HL-60 (cell line): ENCODE measurements at regions not wholly inside any gene's neighbourhood (a gene's known extent, or its start where the extent isn't known, plus 50 kb on each side); places are given as distances from the start of the nearest gene placed in this dataset.

ENCODE experiments used
- GABPA ChIP-seq: IDR thresholded peaks from 2 replicates; pipeline ENCODE4 v1.6.1; 2012; ENCODE audit warnings: low read depth
- POLR2AphosphoS5 ChIP-seq: IDR thresholded peaks from 2 replicates; pipeline ENCODE4 v1.6.1; 2012; ENCODE audit warnings: low read depth
- TF ChIP-seq, protein P1 (sequence below): IDR thresholded peaks from 2 replicates; pipeline ENCODE4 v1.6.1; 2012; ENCODE audit warnings: low read depth; ENCODE audit not compliant: insufficient replicate concordance
- TF ChIP-seq, protein P2 (sequence below): IDR thresholded peaks from one replicate; pipeline ENCODE4 v1.5.1; 2011; ENCODE audit warnings: low read length, control low read depth, inconsistent platforms; ENCODE audit not compliant: insufficient read depth

DNA sequence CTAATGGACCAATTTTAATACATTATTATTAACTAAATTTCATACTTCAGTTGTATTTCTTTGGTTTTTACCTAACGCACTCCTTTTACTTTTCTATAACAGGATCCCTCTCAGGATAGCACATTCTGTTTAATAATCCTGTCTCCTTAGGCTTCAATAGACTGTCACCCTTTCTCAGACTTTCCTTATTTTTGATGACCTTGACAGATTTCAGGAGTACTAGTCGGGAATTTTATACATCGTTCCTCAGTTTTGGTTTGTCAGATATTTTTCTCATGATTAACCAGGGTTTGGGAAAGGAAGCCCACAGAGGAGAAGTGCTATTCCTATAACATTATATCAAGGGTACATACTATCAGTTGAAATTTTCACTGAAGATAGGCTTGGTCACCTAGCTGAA lies 768.0 kb upstream of the GJE1 start:
- TF ChIP-seq, protein P1, sequence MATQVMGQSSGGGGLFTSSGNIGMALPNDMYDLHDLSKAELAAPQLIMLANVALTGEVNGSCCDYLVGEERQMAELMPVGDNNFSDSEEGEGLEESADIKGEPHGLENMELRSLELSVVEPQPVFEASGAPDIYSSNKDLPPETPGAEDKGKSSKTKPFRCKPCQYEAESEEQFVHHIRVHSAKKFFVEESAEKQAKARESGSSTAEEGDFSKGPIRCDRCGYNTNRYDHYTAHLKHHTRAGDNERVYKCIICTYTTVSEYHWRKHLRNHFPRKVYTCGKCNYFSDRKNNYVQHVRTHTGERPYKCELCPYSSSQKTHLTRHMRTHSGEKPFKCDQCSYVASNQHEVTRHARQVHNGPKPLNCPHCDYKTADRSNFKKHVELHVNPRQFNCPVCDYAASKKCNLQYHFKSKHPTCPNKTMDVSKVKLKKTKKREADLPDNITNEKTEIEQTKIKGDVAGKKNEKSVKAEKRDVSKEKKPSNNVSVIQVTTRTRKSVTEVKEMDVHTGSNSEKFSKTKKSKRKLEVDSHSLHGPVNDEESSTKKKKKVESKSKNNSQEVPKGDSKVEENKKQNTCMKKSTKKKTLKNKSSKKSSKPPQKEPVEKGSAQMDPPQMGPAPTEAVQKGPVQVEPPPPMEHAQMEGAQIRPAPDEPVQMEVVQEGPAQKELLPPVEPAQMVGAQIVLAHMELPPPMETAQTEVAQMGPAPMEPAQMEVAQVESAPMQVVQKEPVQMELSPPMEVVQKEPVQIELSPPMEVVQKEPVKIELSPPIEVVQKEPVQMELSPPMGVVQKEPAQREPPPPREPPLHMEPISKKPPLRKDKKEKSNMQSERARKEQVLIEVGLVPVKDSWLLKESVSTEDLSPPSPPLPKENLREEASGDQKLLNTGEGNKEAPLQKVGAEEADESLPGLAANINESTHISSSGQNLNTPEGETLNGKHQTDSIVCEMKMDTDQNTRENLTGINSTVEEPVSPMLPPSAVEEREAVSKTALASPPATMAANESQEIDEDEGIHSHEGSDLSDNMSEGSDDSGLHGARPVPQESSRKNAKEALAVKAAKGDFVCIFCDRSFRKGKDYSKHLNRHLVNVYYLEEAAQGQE = no peak
- TF ChIP-seq, protein P2, sequence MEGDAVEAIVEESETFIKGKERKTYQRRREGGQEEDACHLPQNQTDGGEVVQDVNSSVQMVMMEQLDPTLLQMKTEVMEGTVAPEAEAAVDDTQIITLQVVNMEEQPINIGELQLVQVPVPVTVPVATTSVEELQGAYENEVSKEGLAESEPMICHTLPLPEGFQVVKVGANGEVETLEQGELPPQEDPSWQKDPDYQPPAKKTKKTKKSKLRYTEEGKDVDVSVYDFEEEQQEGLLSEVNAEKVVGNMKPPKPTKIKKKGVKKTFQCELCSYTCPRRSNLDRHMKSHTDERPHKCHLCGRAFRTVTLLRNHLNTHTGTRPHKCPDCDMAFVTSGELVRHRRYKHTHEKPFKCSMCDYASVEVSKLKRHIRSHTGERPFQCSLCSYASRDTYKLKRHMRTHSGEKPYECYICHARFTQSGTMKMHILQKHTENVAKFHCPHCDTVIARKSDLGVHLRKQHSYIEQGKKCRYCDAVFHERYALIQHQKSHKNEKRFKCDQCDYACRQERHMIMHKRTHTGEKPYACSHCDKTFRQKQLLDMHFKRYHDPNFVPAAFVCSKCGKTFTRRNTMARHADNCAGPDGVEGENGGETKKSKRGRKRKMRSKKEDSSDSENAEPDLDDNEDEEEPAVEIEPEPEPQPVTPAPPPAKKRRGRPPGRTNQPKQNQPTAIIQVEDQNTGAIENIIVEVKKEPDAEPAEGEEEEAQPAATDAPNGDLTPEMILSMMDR = no peak
- TF ChIP-seq POLR2AphosphoS5 (no peak), GABPA (no peak)
